ENCODE measurements at regions not wholly inside any gene's neighbourhood (a gene's known extent, or its start where the extent isn't known, plus 50 kb on each side); places are given as distances from the start of the nearest gene placed in this dataset.
A peak's percentile ranks its signal among the peaks of the same experiment; 100 is the strongest.

- DNase-seq, result no peak
Measured at GRCh38 chr3:21120826-21121225, 630.2 kb downstream of the ZNF385D start.

- DNase-seq, result no peak
Measured at GRCh38 chr3:21117370-21117769, 633.6 kb downstream of the ZNF385D start.

GRCh38 chr3:21109056-21109455, 642.0 kb downstream of the ZNF385D start:
- DNase-seq, result no peak

- no peak for DNase-seq
Measured at GRCh38 chr3:21105784-21106183, 645.2 kb downstream of the ZNF385D start.

- no peak for DNase-seq
Measured at GRCh38 chr3:21100656-21101359, 650.2 kb downstream of the ZNF385D start.

GRCh38 chr3:21094686-21095085, 656.3 kb downstream of the ZNF385D start:
- no peak for DNase-seq

GRCh38 chr3:21073561-21073960, 677.4 kb downstream of the ZNF385D start:
- DNase-seq, result no peak

- DNase-seq, result no peak
Measured at GRCh38 chr3:21067031-21067813, 683.8 kb downstream of the ZNF385D start.

GRCh38 chr3:21062831-21063294, 688.1 kb downstream of the ZNF385D start:
- no peak for DNase-seq

GRCh38 chr3:21059404-21059803, 691.6 kb downstream of the ZNF385D start:
- DNase-seq, result no peak

GRCh38 chr3:21056293-21056692, 694.7 kb downstream of the ZNF385D start:
- DNase-seq, result no peak

- no peak for DNase-seq
Measured at GRCh38 chr3:21055015-21055414, 696.0 kb downstream of the ZNF385D start.

GRCh38 chr3:21054064-21054463, 696.9 kb downstream of the ZNF385D start:
- no peak for DNase-seq

GRCh38 chr3:21049334-21050062, 701.5 kb downstream of the ZNF385D start:
- DNase-seq, result peak; percentile 25

GRCh38 chr3:21043139-21043538, 707.9 kb downstream of the ZNF385D start:
- no peak for DNase-seq

- DNase-seq, result no peak
Measured at GRCh38 chr3:21042184-21042583, 708.8 kb downstream of the ZNF385D start.

- no peak for DNase-seq
Measured at GRCh38 chr3:21041621-21042020, 709.4 kb downstream of the ZNF385D start.

GRCh38 chr3:21036888-21037287, 714.1 kb downstream of the ZNF385D start:
- no peak for DNase-seq

GRCh38 chr3:21028412-21028811, 722.6 kb downstream of the ZNF385D start:
- DNase-seq, result no peak

GRCh38 chr3:21024563-21024962, 726.4 kb downstream of the ZNF385D start:
- DNase-seq, result no peak

GRCh38 chr3:21020681-21021080, 730.3 kb downstream of the ZNF385D start:
- peak; percentile 6 for DNase-seq

GRCh38 chr3:21020043-21020442, 731.0 kb downstream of the ZNF385D start:
- DNase-seq, result no peak

- DNase-seq, result no peak
Measured at GRCh38 chr3:21017115-21017852, 733.7 kb downstream of the ZNF385D start.

Data from NCI-H69 (cell line).